ENCODE measurements at regions not wholly inside any gene's neighbourhood (a gene's known extent, or its start where the extent isn't known, plus 50 kb on each side); places are given as distances from the start of the nearest gene placed in this dataset.
"Not testable (repeated sequence)": the region's sequence is repeated elsewhere in the genome, so short reads cannot be mapped to it uniquely, and the experiment has no call there.

DNA sequence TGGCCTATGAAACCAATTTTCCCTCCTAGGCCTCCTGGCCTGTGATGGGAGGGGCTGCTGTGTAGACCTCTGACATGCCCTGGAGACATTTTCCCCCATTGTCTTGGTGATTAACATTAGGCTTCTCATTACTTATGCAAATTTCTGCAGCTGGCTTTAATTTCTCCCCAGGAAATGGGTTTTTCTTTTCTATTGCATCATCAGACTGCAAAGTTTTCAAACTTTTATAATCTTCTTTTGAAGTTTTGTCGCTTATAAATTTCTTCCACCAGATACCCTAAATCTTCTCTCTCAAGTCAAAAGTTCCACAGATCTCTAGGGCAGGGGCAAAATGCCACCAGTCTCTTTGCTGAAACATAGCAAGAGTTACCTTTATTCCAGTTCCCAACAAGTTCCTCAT lies 482.7 kb upstream of the DPP6 start:
- TF ChIP-seq, protein P1, sequence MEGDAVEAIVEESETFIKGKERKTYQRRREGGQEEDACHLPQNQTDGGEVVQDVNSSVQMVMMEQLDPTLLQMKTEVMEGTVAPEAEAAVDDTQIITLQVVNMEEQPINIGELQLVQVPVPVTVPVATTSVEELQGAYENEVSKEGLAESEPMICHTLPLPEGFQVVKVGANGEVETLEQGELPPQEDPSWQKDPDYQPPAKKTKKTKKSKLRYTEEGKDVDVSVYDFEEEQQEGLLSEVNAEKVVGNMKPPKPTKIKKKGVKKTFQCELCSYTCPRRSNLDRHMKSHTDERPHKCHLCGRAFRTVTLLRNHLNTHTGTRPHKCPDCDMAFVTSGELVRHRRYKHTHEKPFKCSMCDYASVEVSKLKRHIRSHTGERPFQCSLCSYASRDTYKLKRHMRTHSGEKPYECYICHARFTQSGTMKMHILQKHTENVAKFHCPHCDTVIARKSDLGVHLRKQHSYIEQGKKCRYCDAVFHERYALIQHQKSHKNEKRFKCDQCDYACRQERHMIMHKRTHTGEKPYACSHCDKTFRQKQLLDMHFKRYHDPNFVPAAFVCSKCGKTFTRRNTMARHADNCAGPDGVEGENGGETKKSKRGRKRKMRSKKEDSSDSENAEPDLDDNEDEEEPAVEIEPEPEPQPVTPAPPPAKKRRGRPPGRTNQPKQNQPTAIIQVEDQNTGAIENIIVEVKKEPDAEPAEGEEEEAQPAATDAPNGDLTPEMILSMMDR (IDR thresholded peaks at IDR 0.05) = not testable (repeated sequence)
- TF ChIP-seq POLR2AphosphoS5 (IDR thresholded peaks at IDR 0.05; ENCODE audit: low read depth, low read length) = not testable (repeated sequence)
- TF ChIP-seq, protein P2, sequence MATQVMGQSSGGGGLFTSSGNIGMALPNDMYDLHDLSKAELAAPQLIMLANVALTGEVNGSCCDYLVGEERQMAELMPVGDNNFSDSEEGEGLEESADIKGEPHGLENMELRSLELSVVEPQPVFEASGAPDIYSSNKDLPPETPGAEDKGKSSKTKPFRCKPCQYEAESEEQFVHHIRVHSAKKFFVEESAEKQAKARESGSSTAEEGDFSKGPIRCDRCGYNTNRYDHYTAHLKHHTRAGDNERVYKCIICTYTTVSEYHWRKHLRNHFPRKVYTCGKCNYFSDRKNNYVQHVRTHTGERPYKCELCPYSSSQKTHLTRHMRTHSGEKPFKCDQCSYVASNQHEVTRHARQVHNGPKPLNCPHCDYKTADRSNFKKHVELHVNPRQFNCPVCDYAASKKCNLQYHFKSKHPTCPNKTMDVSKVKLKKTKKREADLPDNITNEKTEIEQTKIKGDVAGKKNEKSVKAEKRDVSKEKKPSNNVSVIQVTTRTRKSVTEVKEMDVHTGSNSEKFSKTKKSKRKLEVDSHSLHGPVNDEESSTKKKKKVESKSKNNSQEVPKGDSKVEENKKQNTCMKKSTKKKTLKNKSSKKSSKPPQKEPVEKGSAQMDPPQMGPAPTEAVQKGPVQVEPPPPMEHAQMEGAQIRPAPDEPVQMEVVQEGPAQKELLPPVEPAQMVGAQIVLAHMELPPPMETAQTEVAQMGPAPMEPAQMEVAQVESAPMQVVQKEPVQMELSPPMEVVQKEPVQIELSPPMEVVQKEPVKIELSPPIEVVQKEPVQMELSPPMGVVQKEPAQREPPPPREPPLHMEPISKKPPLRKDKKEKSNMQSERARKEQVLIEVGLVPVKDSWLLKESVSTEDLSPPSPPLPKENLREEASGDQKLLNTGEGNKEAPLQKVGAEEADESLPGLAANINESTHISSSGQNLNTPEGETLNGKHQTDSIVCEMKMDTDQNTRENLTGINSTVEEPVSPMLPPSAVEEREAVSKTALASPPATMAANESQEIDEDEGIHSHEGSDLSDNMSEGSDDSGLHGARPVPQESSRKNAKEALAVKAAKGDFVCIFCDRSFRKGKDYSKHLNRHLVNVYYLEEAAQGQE (IDR thresholded peaks at IDR 0.05; ENCODE audit: insufficient read depth in 1 of 2, low read depth in 2 of 2, low read length in 1 of 2) = not testable (repeated sequence)
